ENCODE measurements at regions not wholly inside any gene's neighbourhood (a gene's known extent, or its start where the extent isn't known, plus 50 kb on each side); places are given as distances from the start of the nearest gene placed in this dataset. TPM values are rescaled to one million over a fixed set of nuclear protein-coding genes. Genes with fewer than 3 reads are reported as not detected.

GRCh38 chr6:167240034-167240541 lies 51.0 kb upstream of the UNC93A start:
- no peak overlapping the region for H3K4me3 Mint-ChIP-seq
- TF ChIP-seq CTCF (IDR thresholded peaks at IDR 0.05), result no peak
- Histone ChIP-seq H3K27me3 (ENCODE audit: control insufficient read depth in 2 of 2, insufficient read depth in 2 of 2, low read length in 2 of 2) (no peaks in the 10 kb centered on the region), H3K9ac (ENCODE audit: insufficient read depth, low read length, poor library complexity, severe bottlenecking) (no peak overlapping the region), H3K4me2 (replicated peaks; ENCODE audit: extremely low read depth, low read length, poor library complexity, severe bottlenecking) (no peak overlapping the region), H2AFZ (ENCODE audit: insufficient read depth, low read depth, low read length, poor library complexity, severe bottlenecking) (no peak overlapping the region), H3K27ac (ENCODE audit: low read depth in 1 of 2, low read length in 2 of 2) (no peak overlapping the region), H3K9me3 (replicated peaks in 1 of 2; ENCODE audit: control insufficient read depth in 1 of 2, insufficient read depth in 1 of 2, low read length in 2 of 2) (no peaks in the 10 kb centered on the region), H3K79me2 (ENCODE audit: insufficient read depth, low read length) (no peaks in the 10 kb centered on the region), H4K20me1 (ENCODE audit: insufficient read depth, low read length) (no peaks in the 10 kb centered on the region), H3K4me3 (replicated peaks in 1 of 3; ENCODE audit: low read depth in 2 of 3, low read length in 3 of 3) (no peak overlapping the region), H3K4me1 (ENCODE audit: control insufficient read depth in 1 of 2, insufficient read depth in 2 of 2, low read length in 2 of 2) (no peaks in the 10 kb centered on the region), H3K36me3 (replicated peaks in 1 of 2; ENCODE audit: control insufficient read depth in 1 of 2, insufficient read depth in 2 of 2, low read length in 2 of 2) (no peaks in the 10 kb centered on the region)
- H3K27ac Mint-ChIP-seq, result no peak overlapping the region
- H3K27me3 Mint-ChIP-seq (ENCODE audit: low read depth in 3 of 3), result peaks cover under 1 to 9% (median 3%) of the 10 kb centered on the region in 3 donors
- DNase-seq, result no peak
- WGBS (ENCODE audit: insufficient coverage), result 97% methylated on average over 11 of the region's 18 CpGs
- peaks cover 0 to 3% (median 0%) of the 10 kb centered on the region in 7 donors for H3K9me3 Mint-ChIP-seq
- intact Hi-C loops (cut with micrococcal nuclease), result no loop called here
- no peaks in the 10 kb centered on the region for H3K4me1 Mint-ChIP-seq
- no peaks in the 10 kb centered on the region for H3K36me3 Mint-ChIP-seq

Small RNA genes in the stretch of these regions (small RNA-seq; reads per million reads assigned to genes)
- not detected for gene AL353747.1 (ENCODE audit: insufficient read length, low read depth)
